ENCODE measurements at regions not wholly inside any gene's neighbourhood (a gene's known extent, or its start where the extent isn't known, plus 50 kb on each side); places are given as distances from the start of the nearest gene placed in this dataset.
"Not testable (repeated sequence)": the region's sequence is repeated elsewhere in the genome, so short reads cannot be mapped to it uniquely, and the experiment has no call there.

GRCh38 chr1:114269539-114269938 is 115.9 kb upstream of the SYT6 start:
- no peak for DNase-seq (ENCODE audit: low read depth in 3 of 3)

- DNase-seq (ENCODE audit: low read depth in 3 of 3), result no peak
These were observed 109.7 kb upstream of the SYT6 start for GRCh38 chr1:114263343-114263742.

GRCh38 chr1:114262337-114262736 is 108.7 kb upstream of the SYT6 start:
- DNase-seq (ENCODE audit: low read depth in 3 of 3), result no peak

GRCh38 chr1:114260805-114261484 is 107.3 kb upstream of the SYT6 start:
- no peak for DNase-seq (ENCODE audit: low read depth in 3 of 3)

GRCh38 chr1:114259511-114260160 is 106.0 kb upstream of the SYT6 start:
- DNase-seq (ENCODE audit: low read depth in 3 of 3), result no peak

- no peak for DNase-seq (ENCODE audit: low read depth in 3 of 3)
These were observed 105.0 kb upstream of the SYT6 start for GRCh38 chr1:114258633-114259032.

GRCh38 chr1:114258074-114258473 is 104.4 kb upstream of the SYT6 start:
- no peak for DNase-seq (ENCODE audit: low read depth in 3 of 3)

- DNase-seq (ENCODE audit: low read depth in 3 of 3), result no peak
These were observed 103.9 kb upstream of the SYT6 start for GRCh38 chr1:114257554-114257953.

GRCh38 chr1:114253900-114254299 is 100.2 kb upstream of the SYT6 start:
- DNase-seq (ENCODE audit: low read depth in 3 of 3), result no peak

GRCh38 chr1:114251573-114251939 is 97.9 kb upstream of the SYT6 start:
- DNase-seq (ENCODE audit: low read depth in 3 of 3), result no peak

GRCh38 chr1:114250683-114251572 is 97.3 kb upstream of the SYT6 start:
- no peak for DNase-seq (ENCODE audit: low read depth in 3 of 3)

GRCh38 chr1:114249691-114250090 is 96.0 kb upstream of the SYT6 start:
- DNase-seq (ENCODE audit: low read depth in 3 of 3), result no peak

GRCh38 chr1:114248162-114248561 is 94.5 kb upstream of the SYT6 start:
- DNase-seq (ENCODE audit: low read depth in 3 of 3), result no peak

GRCh38 chr1:114242531-114243210 is 89.0 kb upstream of the SYT6 start:
- DNase-seq (ENCODE audit: low read depth in 3 of 3), result not testable (repeated sequence)

GRCh38 chr1:114238053-114238452 is 84.4 kb upstream of the SYT6 start:
- no peak for DNase-seq (ENCODE audit: low read depth in 3 of 3)

- no peak for DNase-seq (ENCODE audit: low read depth in 3 of 3)
These were observed 82.8 kb upstream of the SYT6 start for GRCh38 chr1:114236517-114236916.

GRCh38 chr1:114235960-114236359 is 82.3 kb upstream of the SYT6 start:
- DNase-seq (ENCODE audit: low read depth in 3 of 3), result no peak

- no peak for DNase-seq (ENCODE audit: low read depth in 3 of 3)
These were observed 81.6 kb upstream of the SYT6 start for GRCh38 chr1:114235281-114235680.

GRCh38 chr1:114234408-114235124 is 80.9 kb upstream of the SYT6 start:
- no peak for DNase-seq (ENCODE audit: low read depth in 3 of 3)

- no peak for DNase-seq (ENCODE audit: low read depth in 3 of 3)
These were observed 79.0 kb upstream of the SYT6 start for GRCh38 chr1:114232691-114233090.

GRCh38 chr1:114231301-114231700 is 77.6 kb upstream of the SYT6 start:
- DNase-seq (ENCODE audit: low read depth in 3 of 3), result no peak

Measured in stimulated activated CD4-positive, alpha-beta T cell treated with anti-CD3 and anti-CD28 coated beads, TNF-alpha, amount 100 ng/mL, for 24 hours (primary cell).